ENCODE measurements at regions not wholly inside any gene's neighbourhood (a gene's known extent, or its start where the extent isn't known, plus 50 kb on each side); places are given as distances from the start of the nearest gene placed in this dataset.

DNA sequence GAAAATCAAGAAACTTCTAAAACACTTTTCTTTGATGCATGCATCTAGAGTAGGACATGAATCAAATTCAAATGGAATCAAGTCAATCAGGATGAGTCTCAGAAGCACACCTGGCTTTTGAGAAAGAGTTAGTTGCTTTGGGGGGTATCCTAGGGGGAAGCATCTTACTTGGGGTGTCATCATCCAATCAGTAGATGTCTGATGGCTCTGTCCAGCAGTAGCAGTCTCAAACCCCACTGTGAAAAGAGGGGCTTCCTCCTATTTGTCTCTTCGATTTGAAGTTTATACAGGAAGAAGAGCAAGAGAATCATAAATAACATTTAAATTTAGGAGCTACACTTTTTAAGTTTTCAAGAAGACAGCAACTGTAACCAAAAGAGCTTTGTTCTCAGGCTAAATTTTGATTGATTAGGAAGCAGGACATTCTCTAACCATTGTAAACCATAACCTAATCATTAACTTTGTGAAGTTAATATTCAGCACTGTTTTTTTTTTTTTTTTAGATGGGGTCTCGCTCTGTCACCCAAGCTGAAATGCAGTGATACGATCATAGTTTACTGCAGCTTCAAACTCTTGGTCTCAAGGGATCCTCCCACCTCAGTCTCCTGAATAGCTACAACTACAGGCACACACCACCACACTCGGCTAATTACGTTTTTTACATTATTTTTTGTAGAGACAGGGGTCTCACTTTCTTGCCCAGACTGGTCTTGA is 614.7 kb downstream of the CSNK1G3 start:
- no peaks in the 10 kb centered on the region for H4K20me1 ChIP-seq (replicated peaks; ENCODE audit: control insufficient read depth, insufficient read depth, low read length)
- no peak for FAIRE-seq
- H3K4me2 ChIP-seq (ENCODE audit: insufficient read depth, low read length) = no peak overlapping the region
- 1% methylated on average over 5 of the region's 5 CpGs for WGBS (ENCODE audit: insufficient coverage, low coverage, missing lambda C conversion rate)
- H3K36me3 ChIP-seq (ENCODE audit: control insufficient read depth, insufficient read depth, low read length) = no peaks in the 10 kb centered on the region
- in situ Hi-C loops (cut with MboI) = no loop called here
- H3K79me2 ChIP-seq (ENCODE audit: control insufficient read depth, insufficient read depth, low read length) = no peaks in the 10 kb centered on the region
- no peak overlapping the region for H3K9ac ChIP-seq (ENCODE audit: insufficient read depth in 1 of 2, low read depth in 2 of 2, low read length in 2 of 2)
- no peaks in the 10 kb centered on the region for H3K9me3 ChIP-seq (replicated peaks; ENCODE audit: control insufficient read depth, insufficient read depth, low read depth, low read length)
- ChIA-PET CTCF (ENCODE audit: low intra/inter-chr PET ratio) (no interaction called here), POLR2A (interaction anchor here (0.6 kb wide), 1 partner anchor 593 kb away, joined by 5 read pairs; no protein-coding TSS in a partner anchor)
- intact Hi-C loops (cut with micrococcal nuclease) = no loop called here
- no peak for DNase-seq (ENCODE audit: extremely low read depth in 1 of 4, low spot score in 3 of 4)
- H3K4me1 ChIP-seq (replicated peaks in 1 of 2; ENCODE audit: control insufficient read depth in 2 of 2, insufficient read depth in 2 of 2, low read length in 2 of 2) = no peaks in the 10 kb centered on the region
- H3K4me3 ChIP-seq = no peak overlapping the region
- H3K27me3 ChIP-seq (ENCODE audit: control insufficient read depth in 2 of 2, insufficient read depth in 2 of 2, low read length in 2 of 2) = no peaks in the 10 kb centered on the region
- H3K9me1 ChIP-seq (ENCODE audit: control insufficient read depth, insufficient read depth, low read length) = no peaks in the 10 kb centered on the region
- BruUV-seq (replicated peaks) = no TSS peak
- no peak overlapping the region for H3K27ac ChIP-seq (ENCODE audit: extremely low read depth, low read depth, low read length)
- H2AFZ ChIP-seq (ENCODE audit: low read depth, low read length) = no peak overlapping the region
- no peak for ATAC-seq
- TF ChIP-seq THAP7 (CRISPR knock-in tag; IDR thresholded peaks at IDR 0.05) (no peak), PKNOX1 (IDR thresholded peaks at IDR 0.05) (no peak), LARP7 (IDR thresholded peaks at IDR 0.05) (no peak), ZNF23 (CRISPR knock-in tag; IDR thresholded peaks at IDR 0.05) (no peak), STAT6 (CRISPR knock-in tag; IDR thresholded peaks at IDR 0.05) (no peak), PCBP1 (IDR thresholded peaks at IDR 0.05; ENCODE audit: low read depth, low read length, poor library complexity, severe bottlenecking) (no peak), HMG20B (CRISPR knock-in tag; IDR thresholded peaks at IDR 0.05) (no peak), MITF (IDR thresholded peaks at IDR 0.05) (no peak), KAT7 (CRISPR knock-in tag; IDR thresholded peaks at IDR 0.05; ENCODE audit: borderline replicate concordance) (no peak), KLF16 (IDR thresholded peaks at IDR 0.05) (no peak), FOXO4 (CRISPR knock-in tag; IDR thresholded peaks at IDR 0.05) (no peak), MAFK (IDR thresholded peaks at IDR 0.05; ENCODE audit: low read length) (no peak), SMARCA5 (IDR thresholded peaks at IDR 0.05) (no peak), GTF2F1 (IDR thresholded peaks at IDR 0.05; ENCODE audit: low read depth, low read length) (no peak)
- TF ChIP-seq, protein P1, sequence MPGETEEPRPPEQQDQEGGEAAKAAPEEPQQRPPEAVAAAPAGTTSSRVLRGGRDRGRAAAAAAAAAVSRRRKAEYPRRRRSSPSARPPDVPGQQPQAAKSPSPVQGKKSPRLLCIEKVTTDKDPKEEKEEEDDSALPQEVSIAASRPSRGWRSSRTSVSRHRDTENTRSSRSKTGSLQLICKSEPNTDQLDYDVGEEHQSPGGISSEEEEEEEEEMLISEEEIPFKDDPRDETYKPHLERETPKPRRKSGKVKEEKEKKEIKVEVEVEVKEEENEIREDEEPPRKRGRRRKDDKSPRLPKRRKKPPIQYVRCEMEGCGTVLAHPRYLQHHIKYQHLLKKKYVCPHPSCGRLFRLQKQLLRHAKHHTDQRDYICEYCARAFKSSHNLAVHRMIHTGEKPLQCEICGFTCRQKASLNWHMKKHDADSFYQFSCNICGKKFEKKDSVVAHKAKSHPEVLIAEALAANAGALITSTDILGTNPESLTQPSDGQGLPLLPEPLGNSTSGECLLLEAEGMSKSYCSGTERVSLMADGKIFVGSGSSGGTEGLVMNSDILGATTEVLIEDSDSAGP (CRISPR knock-in tag; IDR thresholded peaks at IDR 0.05) = no peak

All from K562 (cell line).